Endodermal cell (in vitro differentiated cells): ENCODE measurements at regions not wholly inside any gene's neighbourhood (a gene's known extent, or its start where the extent isn't known, plus 50 kb on each side); places are given as distances from the start of the nearest gene placed in this dataset.

Experiments
- DNase-seq: peaks from one replicate; pipeline ENCODE4 v3.0.0-alpha.2; 2017
- H3K27ac ChIP-seq: 2 replicates; pipeline ENCODE4 v1.5.1; 2013; ENCODE audit warnings: mild to moderate bottlenecking, low read depth, low read length, moderate library complexity
- H3K27me3 ChIP-seq: 2 replicates; pipeline ENCODE4 v1.6.1; 2013; ENCODE audit warnings: mild to moderate bottlenecking, low read length, moderate library complexity; ENCODE audit not compliant: insufficient read depth, control insufficient read depth, poor library complexity, severe bottlenecking
- H3K36me3 ChIP-seq: 2 replicates; pipeline ENCODE4 v1.7.0; 2013; ENCODE audit warnings: mild to moderate bottlenecking, low read length, moderate library complexity; ENCODE audit not compliant: control insufficient read depth, insufficient read depth
- H3K4me1 ChIP-seq: one replicate; pipeline ENCODE4 v1.7.0; 2013; ENCODE audit warnings: low read length; ENCODE audit not compliant: control insufficient read depth, insufficient read depth
- H3K4me3 ChIP-seq: 2 replicates; pipeline ENCODE4 v1.5.1; 2013; ENCODE audit warnings: mild to moderate bottlenecking, low read length, moderate library complexity
- H3K9ac ChIP-seq: 2 replicates; pipeline ENCODE4 v1.6.1; 2013; ENCODE audit warnings: mild to moderate bottlenecking, low read length, moderate library complexity; ENCODE audit not compliant: poor library complexity, severe bottlenecking; ENCODE audit errors: extremely low read depth
- H3K9me3 ChIP-seq: 2 replicates; pipeline ENCODE4 v1.6.1; 2013; ENCODE audit warnings: mild to moderate bottlenecking, low read length, moderate library complexity; ENCODE audit not compliant: control insufficient read depth
- H3K27ac Mint-ChIP-seq: 2 replicates; pipeline ENCODE4 v1.8.0; 2020; ENCODE audit warnings: mixed read lengths
- H3K27me3 Mint-ChIP-seq: 2 replicates; pipeline ENCODE4 v1.8.0; 2021; ENCODE audit warnings: mild to moderate bottlenecking, mixed read lengths; ENCODE audit not compliant: insufficient read depth
- H3K36me3 Mint-ChIP-seq: 2 replicates; pipeline ENCODE4 v1.8.0; 2020; ENCODE audit warnings: low read depth, mixed read lengths
- H3K4me1 Mint-ChIP-seq: 2 replicates; pipeline ENCODE4 v1.8.0; 2020; ENCODE audit warnings: mixed read lengths
- H3K4me3 Mint-ChIP-seq: 2 replicates; pipeline ENCODE4 v1.8.0; 2020; ENCODE audit warnings: mild to moderate bottlenecking, moderate library complexity, mixed read lengths
- H3K9me3 Mint-ChIP-seq: 2 replicates; pipeline ENCODE4 v1.8.0; 2020; ENCODE audit warnings: mild to moderate bottlenecking, mixed read lengths
- WGBS, 2 experiments: methylation state at CpG; one replicate each; pipeline versions ENCODE4 v1.1.5 to v1.1.7; 2013; ENCODE audit warnings: missing lambda C conversion rate in 2 of 2, mixed read lengths in 1 of 2; ENCODE audit not compliant: insufficient coverage in 1 of 2, insufficient read length in 1 of 2; 5-methylcytosine and 5-hydroxymethylcytosine counted together
- TF ChIP-seq, protein P1 (sequence below): fragments of 200-600 bp; sonication (generic); conservative IDR thresholded peaks from 2 replicates; pipeline ENCODE4 v1.5.0; 2021; ENCODE audit warnings: antibody characterized with exemption, mild to moderate bottlenecking

DNA sequence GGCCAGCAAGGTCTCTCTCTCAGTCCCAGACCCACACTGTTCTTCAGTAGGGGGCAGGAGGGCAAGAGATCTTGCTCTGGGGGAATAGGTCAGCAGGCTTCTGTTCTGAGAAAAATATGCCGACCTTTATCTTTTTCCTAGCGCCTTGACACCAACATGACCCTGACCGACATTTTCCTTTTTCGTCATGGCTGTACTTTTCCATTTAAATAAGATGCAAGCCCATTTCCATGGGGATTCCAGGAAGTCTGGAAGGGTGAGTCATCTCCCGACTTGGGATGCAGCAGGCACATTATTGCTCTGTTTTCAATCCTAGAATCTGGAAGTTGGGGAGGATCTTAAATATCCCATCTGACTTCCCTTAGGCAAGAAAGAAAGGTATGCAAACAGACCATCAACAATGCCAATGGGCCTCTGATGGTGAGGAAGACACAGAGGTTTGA is 261.5 kb upstream of the LRTM1 start:
- H3K4me3 ChIP-seq = no peak overlapping the region
- no peaks in the 10 kb centered on the region for H3K27me3 Mint-ChIP-seq
- H3K9me3 Mint-ChIP-seq = peaks cover 1% of the 10 kb centered on the region
- no peaks in the 10 kb centered on the region for H3K4me1 ChIP-seq
- no peaks in the 10 kb centered on the region for H3K36me3 ChIP-seq
- H3K27ac Mint-ChIP-seq = no peak overlapping the region
- TF ChIP-seq, protein P1, sequence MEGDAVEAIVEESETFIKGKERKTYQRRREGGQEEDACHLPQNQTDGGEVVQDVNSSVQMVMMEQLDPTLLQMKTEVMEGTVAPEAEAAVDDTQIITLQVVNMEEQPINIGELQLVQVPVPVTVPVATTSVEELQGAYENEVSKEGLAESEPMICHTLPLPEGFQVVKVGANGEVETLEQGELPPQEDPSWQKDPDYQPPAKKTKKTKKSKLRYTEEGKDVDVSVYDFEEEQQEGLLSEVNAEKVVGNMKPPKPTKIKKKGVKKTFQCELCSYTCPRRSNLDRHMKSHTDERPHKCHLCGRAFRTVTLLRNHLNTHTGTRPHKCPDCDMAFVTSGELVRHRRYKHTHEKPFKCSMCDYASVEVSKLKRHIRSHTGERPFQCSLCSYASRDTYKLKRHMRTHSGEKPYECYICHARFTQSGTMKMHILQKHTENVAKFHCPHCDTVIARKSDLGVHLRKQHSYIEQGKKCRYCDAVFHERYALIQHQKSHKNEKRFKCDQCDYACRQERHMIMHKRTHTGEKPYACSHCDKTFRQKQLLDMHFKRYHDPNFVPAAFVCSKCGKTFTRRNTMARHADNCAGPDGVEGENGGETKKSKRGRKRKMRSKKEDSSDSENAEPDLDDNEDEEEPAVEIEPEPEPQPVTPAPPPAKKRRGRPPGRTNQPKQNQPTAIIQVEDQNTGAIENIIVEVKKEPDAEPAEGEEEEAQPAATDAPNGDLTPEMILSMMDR = no peak
- H3K4me1 Mint-ChIP-seq = no peaks in the 10 kb centered on the region
- no peaks in the 10 kb centered on the region for H3K27me3 ChIP-seq
- peak; percentile 57 for DNase-seq
- 68 to 70% methylated on average over 2 to 5 of the region's 5 CpGs for WGBS, 2 experiments
- H3K9me3 ChIP-seq = no peaks in the 10 kb centered on the region
- no peak overlapping the region for H3K27ac ChIP-seq
- no peaks in the 10 kb centered on the region for H3K36me3 Mint-ChIP-seq
- H3K4me3 Mint-ChIP-seq = no peak overlapping the region
- H3K9ac ChIP-seq = no peak overlapping the region

DNA sequence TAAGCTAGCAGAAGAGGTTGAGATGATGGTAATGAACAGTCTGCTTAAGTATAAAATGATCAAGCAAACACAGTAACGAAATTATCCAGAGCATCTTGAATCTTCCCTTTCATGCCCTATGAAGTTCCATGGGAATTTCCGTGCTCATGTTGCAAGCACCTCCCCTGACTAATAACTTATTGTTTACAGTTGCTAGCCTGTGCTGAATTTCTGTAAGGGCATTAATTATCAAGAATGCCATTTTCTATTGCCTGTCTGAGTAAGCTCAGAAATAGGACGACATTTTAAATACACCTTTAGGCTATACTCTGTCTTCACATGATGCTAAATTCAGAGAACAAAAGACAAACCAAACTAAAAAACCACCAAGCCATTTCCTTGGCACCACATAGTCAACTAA is 257.5 kb upstream of the LRTM1 start:
- H3K36me3 ChIP-seq = no peaks in the 10 kb centered on the region
- Mint-ChIP-seq H3K36me3 (no peaks in the 10 kb centered on the region), H3K4me3 (no peak overlapping the region), H3K27me3 (no peaks in the 10 kb centered on the region), H3K9me3 (peaks cover 1% of the 10 kb centered on the region), H3K4me1 (no peaks in the 10 kb centered on the region), H3K27ac (no peak overlapping the region)
- H3K27ac ChIP-seq = no peak overlapping the region
- TF ChIP-seq, protein P1 = no peak
- no peak for DNase-seq
- no peak overlapping the region for H3K9ac ChIP-seq
- no peaks in the 10 kb centered on the region for H3K4me1 ChIP-seq
- H3K27me3 ChIP-seq = no peaks in the 10 kb centered on the region
- no peaks in the 10 kb centered on the region for H3K9me3 ChIP-seq
- H3K4me3 ChIP-seq = no peak overlapping the region
- 86% methylated on average over 3 of the region's 3 CpGs; no CpG with 5 or more reads in 1 of the 2 experiments for WGBS, 2 experiments

DNA sequence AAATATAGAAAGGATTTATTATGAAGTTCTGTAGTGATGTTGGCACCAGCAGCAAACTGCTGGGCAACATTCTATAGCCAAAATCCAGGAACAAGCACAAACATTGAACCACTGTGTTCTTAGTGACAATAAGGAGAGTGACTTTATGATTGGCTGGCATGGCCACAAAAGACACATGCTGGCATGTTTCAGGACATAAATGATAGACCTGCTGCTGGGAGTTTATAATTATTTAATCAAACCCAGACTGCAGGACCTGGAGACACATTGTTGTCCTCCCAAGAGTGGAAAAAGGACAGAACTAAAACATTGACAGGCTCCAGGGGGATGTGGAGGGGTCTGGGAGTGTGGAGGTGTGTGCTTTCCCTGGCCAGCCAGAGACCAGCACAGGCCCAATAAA is 255.3 kb upstream of the LRTM1 start:
- no peaks in the 10 kb centered on the region for H3K36me3 ChIP-seq
- DNase-seq = no peak
- H3K4me1 Mint-ChIP-seq = no peaks in the 10 kb centered on the region

More for the DNA sequence above, 255.3 kb upstream of the LRTM1 start:
- Histone ChIP-seq H3K9ac (no peak overlapping the region), H3K4me3 (no peak overlapping the region), H3K4me1 (no peaks in the 10 kb centered on the region), H3K27ac (peak overlapping the region; percentile 14), H3K9me3 (no peaks in the 10 kb centered on the region), H3K27me3 (no peaks in the 10 kb centered on the region)
- H3K27me3 Mint-ChIP-seq = no peaks in the 10 kb centered on the region
- H3K27ac Mint-ChIP-seq = no peak overlapping the region
- no peaks in the 10 kb centered on the region for H3K36me3 Mint-ChIP-seq
- TF ChIP-seq, protein P1 = no peak
- peaks cover 1% of the 10 kb centered on the region for H3K9me3 Mint-ChIP-seq
- H3K4me3 Mint-ChIP-seq = no peak overlapping the region
